Tongue (tissue), 1 donor: ENCODE measurements at regions not wholly inside any gene's neighbourhood (a gene's known extent, or its start where the extent isn't known, plus 50 kb on each side); places are given as distances from the start of the nearest gene placed in this dataset.
"Not testable (repeated sequence)": the region's sequence is repeated elsewhere in the genome, so short reads cannot be mapped to it uniquely, and the experiment has no call there.

ENCODE experiments used
- DNase-seq: peaks from one replicate; pipeline ENCODE4 v3.0.0-alpha.2; 2015

- DNase-seq: peak; percentile 48
Observed at GRCh38 chr12:58009405-58010195, 68.2 kb downstream of the ATP23 start.

- DNase-seq: no peak
Observed at GRCh38 chr12:58011676-58012075, 70.3 kb downstream of the ATP23 start.

GRCh38 chr12:58022379-58023020 is 81.1 kb downstream of the ATP23 start:
- DNase-seq: not testable (repeated sequence)

- DNase-seq: no peak
Observed at GRCh38 chr12:58025431-58025830, 84.1 kb downstream of the ATP23 start.

- peak; percentile 52 for DNase-seq
Observed at GRCh38 chr12:58026426-58026825, 85.1 kb downstream of the ATP23 start.

- peak; percentile 16 for DNase-seq
Observed at GRCh38 chr12:58026897-58027891, 85.8 kb downstream of the ATP23 start.

- DNase-seq: peak; percentile 37
Observed at GRCh38 chr12:58028294-58028693, 86.9 kb downstream of the ATP23 start.

- DNase-seq: no peak
Observed at GRCh38 chr12:58029260-58029659, 87.9 kb downstream of the ATP23 start.

- DNase-seq: no peak
Observed at GRCh38 chr12:58030566-58031279, 89.4 kb downstream of the ATP23 start.

GRCh38 chr12:58032156-58032555 is 90.8 kb downstream of the ATP23 start:
- DNase-seq: no peak

GRCh38 chr12:58033831-58034230 is 92.5 kb downstream of the ATP23 start:
- DNase-seq: no peak

GRCh38 chr12:58034311-58034710 is 92.9 kb downstream of the ATP23 start:
- DNase-seq: no peak

GRCh38 chr12:58034712-58035111 is 93.3 kb downstream of the ATP23 start:
- DNase-seq: no peak

GRCh38 chr12:58041441-58041840 is 100.1 kb downstream of the ATP23 start:
- no peak for DNase-seq

GRCh38 chr12:58044966-58045365 is 103.6 kb downstream of the ATP23 start:
- no peak for DNase-seq

GRCh38 chr12:58046271-58046670 is 104.9 kb downstream of the ATP23 start:
- DNase-seq: no peak

GRCh38 chr12:58051378-58051777 is 110.0 kb downstream of the ATP23 start:
- no peak for DNase-seq

GRCh38 chr12:58064666-58065065 is 123.3 kb downstream of the ATP23 start:
- no peak for DNase-seq

GRCh38 chr12:58066296-58066695 is 124.9 kb downstream of the ATP23 start:
- peak; percentile 28 for DNase-seq

GRCh38 chr12:58067610-58068387 is 126.4 kb downstream of the ATP23 start:
- DNase-seq: no peak

GRCh38 chr12:58068706-58069105 is 127.3 kb downstream of the ATP23 start:
- DNase-seq: no peak
